NCI-H128 (cell line): ENCODE measurements at regions not wholly inside any gene's neighbourhood (a gene's known extent, or its start where the extent isn't known, plus 50 kb on each side); places are given as distances from the start of the nearest gene placed in this dataset.

Source experiments
- DNase-seq: peaks from one replicate; lab custom pipeline; 2025; ENCODE audit not compliant: unreplicated experiment; lab: John Stamatoyannopoulos, UW

DNA sequence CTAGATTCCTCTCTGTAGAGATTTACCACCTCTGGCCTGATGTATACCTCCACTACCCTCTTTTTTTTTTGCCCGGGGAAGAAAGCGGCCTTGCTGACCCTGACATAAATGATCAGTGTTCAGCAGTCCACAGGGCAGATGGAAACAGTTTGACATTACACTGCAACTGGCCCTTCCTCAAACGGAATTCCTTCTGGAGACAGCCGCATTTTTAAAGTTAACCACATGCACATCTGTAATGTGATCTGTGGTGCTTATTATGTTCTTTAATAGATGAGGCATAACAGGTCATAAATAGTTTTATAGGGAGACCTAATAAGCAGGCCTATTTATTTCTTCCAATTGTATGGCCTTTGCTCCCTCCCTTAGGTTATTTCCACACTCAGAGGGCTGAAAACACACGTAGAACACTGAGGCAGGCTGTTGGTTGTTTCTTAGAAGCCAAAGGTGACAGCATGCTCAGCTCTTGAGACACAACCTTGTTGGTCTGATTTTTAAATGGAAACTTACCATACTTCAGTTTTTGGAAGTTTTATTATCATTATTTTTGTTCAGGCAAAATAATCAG is 84.0 kb upstream of the APC start:
- no peak for DNase-seq

DNA sequence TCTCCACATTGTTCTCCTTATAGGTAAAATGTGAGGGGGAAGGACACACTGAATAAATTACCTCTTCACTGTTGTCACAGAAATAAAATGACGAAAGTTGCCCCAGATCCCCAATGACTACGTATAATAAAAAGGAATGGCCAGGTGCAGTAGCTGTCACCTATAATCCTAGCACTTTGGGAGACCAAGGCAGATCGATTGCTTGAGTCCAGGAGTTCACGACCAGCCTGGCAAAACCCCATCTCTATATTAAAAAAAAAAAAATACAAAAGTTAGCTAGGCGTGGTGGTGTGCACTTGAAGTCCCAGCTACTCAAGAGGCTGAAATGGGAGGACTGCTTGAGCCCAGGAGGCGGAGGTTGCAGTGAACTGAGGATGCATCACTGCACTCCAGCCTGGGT is 82.2 kb upstream of the APC start:
- DNase-seq, result no peak

DNA sequence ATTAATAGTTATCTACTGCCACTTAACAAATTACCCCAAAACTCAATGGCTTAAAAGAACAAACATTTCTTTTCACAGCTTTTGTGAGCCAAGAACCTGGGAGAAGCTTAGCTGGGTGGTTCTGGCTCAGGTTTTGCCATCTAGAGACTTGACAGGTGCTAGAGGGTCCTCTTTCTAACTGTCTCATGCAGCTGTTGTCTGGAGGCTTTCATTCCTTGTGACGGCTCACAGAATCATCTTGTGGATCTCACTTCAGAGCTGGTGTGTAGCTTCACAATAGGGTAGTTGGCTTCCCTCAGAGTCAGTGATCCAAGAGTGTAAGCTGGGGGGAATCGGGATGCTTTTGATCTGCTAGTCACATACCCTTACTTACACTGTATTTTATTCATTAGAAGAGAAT is 81.2 kb upstream of the APC start:
- DNase-seq, result no peak

DNA sequence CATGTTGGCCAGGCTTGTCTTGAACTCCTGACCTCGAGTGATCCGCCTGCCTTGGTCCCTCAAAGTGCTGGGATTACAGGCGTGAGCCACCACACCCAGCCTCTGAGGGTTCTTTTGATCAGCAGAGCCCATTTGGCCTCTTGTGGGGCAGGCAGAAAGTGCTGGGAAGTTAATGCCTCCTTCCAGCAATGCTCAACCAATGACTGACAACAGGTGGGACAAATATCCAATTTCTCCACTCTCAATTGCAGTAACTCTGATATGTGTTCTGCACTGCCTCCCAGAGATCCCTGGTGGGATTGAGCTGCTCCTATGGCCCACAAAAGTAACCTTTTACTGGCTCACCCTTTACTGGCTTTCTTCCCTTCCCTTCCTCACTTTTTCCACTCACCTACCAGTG is 79.9 kb upstream of the APC start:
- no peak for DNase-seq

DNA sequence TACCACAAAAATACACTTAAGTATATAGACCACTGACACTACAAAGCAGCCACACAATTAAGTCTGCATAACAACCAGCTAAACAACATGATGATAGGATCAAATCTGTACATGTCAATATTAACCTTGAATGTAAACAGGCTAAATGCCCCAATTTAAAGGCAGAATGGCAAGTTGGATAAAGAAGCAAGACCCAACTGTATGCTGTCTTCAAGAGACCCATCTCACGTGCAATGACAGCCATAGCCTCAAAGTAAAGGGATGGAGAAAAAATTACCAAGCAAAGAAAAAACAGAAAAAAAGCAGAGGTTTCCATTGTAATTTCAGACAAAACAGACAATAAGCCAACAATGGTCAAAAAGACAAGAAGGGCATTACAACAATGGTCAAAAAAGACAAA is 77.3 kb upstream of the APC start:
- no peak for DNase-seq

DNA sequence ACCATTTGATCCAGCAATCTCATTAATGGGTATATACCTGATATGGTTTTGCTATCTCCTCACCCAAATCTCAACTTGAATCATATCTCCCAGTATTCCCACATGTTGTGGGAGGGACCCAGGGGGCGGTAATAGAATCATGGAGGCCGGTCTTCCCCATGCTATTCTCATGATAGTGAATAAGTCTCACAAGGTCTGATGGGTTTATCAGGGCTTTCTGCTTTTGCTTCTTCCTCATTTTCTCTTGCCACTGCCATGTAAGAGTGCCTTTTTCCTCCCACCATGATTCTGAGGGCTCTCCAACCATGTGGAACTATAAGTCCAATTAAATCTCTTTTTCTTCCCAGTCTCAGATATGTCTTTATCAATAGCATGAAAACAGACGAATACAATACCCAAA is 74.5 kb upstream of the APC start:
- no peak for DNase-seq

DNA sequence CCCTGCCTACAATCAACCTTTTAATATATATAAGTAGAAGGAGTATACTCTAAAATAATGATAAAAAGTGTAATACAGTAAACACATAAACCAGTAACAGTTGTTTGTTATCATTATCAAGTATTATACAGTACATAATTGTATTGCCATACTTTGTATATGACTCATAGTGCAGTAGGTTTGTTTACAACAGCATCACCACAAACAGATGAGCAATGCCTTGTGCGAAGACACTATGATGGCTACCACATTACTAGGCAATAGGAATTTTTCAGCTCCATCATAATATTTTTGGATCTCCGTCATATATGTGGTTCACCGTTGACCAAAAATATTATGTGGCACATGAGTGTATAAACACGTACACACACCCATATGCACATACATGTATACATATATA is 69.7 kb upstream of the APC start:
- DNase-seq, result no peak

DNA sequence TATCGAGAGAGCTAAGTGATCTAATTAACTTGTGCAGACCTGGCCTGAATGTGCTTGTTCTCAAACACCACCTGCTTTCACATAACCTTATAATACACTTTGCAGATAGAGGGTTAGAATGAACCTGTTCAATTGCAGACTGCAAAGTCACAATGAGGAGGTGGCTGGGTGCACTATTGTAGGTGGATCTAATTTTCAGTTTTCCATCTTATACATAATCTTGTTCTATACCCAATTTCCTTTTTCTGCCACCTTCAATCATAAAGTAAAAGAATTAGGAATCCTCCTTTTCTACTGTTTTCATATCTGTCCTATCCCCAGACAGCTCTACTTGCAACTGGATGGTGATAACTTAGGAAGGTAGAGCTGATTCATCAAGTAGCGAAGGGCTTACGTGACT is 68.8 kb upstream of the APC start:
- no peak for DNase-seq

DNA sequence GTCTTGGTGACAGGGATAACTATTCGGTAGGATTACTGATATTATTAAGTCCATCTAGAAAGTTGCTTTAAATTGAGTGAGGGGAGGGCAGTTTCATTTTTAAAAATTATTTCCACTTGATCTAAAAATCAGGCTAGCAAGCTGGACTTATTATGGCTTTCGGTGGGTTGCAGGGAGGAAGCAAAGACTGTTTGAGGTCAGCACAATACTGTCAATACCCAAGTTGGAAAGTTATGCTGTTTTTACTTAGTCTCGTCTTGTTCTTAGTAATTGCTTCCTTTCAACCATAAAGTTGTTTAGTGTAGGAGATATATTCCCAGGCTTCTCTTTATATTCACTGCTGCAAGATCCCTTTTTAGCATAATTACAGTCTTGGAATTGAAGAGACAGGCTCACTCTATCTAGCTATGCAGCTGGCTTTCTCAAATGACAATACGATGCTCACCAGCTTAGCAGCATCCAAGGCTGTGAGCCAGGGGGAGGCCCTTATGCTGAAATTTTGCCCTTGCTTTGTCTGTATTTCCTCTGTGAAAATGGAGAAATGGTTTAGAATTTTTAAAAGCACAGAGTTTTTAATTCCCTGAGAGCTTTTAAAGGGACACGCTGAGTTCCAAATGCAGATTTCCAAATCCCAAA is 68.2 kb upstream of the APC start:
- no peak for DNase-seq

DNA sequence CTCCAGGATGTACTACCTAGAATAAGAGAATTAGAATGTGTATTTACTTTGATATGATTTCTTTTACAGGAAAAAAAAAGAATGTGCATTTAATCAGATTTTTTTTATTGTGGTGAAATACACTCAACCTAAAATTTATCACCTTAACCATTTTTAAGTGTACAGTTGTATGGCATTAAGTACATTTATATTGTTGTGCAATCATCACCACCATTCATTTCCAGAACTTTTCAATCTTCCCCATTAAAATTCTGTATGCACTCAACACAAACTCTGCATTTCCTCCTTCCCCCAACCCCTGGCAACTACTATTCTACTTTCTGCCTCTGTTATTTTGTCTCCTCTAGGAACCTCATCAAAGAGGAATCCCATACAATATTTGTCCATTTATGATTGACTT is 66.0 kb upstream of the APC start:
- DNase-seq, result no peak

DNA sequence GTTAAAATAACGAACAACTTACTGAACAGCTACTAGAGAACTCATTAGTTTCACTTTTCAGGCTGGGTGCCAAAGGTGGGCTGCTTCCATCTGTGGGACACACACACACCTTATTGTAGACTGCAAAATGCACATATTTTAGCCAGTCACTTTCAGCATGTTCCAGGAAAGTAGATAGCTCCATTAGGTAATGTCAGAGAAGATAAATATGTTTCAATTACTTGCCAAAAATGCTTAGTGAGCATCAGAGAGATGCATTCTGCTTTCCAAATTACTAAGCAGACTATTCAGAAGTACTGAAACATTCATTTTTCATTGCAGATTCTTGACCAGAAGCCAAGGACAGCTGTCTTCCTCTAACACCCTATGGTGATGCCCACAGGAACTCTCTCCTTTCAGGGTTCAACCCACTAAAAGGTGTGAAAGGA is 56.2 kb upstream of the APC start:
- no peak for DNase-seq

DNA sequence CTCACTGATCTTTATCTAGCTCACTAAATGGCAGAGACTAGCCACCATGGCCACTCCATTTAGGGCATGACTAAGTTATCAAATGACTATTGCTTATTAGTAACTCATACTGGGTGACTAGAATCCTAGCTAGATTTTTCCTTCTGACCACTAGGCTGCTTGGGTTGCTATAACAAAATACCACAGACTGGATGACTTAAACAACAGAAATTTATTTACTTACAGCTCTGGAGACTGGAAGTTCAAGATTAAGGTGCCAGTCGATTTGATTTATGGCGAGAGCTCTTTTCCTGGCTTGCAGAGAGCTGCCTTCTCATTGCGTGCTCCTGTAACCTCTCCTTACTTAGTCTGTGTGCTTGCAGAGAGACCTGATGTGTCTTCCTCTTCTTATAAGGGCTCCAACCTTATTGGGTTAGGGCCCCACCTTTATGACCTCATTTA is 55.0 kb upstream of the APC start:
- no peak for DNase-seq

DNA sequence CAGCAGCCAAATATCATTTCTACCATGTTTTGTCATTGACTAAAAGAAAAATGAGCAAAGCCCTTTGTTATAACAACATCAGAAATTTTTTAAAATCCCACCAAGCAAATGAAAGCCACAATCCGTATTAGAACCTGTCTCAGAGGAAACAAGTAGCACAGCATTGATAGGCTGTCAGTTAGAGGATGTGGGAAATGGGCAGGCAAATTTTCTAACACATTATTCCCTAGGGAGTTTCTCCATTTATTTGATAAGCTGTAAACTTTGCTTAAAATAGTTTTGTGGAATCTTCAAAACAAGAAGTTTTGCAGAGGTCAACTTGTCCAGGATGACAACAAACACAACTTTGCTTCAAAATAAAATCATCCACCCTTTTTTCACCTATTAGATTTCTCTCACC is 53.6 kb upstream of the APC start:
- DNase-seq, result no peak

DNA sequence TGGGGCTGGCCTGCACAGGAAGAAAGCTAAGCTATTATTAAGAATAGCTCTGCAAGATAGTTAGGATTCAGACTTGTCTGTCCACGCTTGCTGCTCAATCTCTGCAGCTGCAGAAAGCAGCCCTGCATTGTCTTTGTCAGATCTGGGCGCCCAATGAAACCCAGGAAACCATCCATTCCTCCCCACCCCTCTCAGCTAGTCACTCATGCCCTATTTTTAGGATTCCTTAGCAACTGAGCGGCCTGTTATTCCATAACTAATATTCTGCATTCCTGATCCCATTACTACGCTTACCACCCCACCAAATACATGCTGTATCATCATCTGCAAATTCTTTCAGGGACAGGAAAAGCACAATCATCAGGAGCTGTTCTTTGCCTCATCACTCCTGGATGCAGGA is 52.9 kb upstream of the APC start:
- DNase-seq, result no peak

DNA sequence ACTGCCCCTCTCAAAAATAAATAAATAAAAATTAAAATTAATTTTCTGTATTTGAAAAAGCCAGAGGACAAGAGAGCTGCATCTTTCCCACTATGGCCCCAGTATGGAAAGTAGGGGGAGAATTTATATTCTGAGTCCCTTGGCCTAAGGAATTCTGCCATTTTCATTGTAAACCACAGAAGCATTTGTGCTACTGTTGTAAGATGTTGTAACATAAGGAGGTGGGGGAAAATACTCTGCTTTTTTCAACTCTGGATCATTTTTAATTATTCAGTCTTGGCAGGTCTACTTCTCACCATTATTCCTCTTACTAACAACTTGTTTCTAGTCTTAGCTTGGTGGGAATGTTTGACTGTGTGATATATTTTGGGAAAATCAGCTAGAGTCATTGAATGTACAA is 52.3 kb upstream of the APC start:
- DNase-seq, result no peak

DNA sequence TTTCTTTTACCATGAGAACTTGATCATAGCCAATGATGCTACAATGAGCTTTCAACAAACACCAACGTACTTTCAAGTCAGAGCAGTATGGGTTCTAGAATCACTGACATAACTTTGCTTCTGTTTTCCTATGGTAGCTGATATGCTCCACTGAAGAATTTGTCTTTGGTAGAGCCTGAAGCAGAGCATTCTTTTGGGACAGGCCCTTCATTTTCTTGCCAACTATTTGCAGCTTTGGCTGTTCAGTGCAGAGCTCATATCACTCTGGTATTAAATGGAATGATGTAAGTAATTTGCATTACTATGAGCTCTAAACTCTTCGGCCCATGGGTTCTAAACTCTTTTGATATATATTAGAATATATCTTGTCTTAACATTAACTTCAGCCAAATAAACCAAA is 51.8 kb upstream of the APC start:
- DNase-seq, result no peak

DNA sequence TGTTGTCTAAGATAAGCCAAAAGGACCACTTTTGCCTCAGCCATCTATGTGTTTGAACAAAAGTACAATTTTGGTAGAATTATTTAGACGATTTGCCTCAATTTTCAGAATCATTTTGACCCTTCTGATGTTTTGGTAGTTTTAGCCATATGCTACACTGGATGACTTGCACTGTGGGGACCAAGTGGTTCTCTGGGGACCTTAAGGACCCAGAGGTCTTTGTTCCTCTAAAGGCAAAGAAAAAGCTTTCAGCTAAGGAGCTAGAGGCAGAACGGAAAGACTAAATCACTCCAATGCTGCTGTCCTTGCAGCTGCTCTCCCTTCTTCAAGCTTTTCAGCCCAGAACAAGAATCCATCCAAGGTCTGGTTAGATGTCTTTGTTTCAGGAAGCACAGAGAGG is 51.0 kb upstream of the APC start:
- no peak for DNase-seq

DNA sequence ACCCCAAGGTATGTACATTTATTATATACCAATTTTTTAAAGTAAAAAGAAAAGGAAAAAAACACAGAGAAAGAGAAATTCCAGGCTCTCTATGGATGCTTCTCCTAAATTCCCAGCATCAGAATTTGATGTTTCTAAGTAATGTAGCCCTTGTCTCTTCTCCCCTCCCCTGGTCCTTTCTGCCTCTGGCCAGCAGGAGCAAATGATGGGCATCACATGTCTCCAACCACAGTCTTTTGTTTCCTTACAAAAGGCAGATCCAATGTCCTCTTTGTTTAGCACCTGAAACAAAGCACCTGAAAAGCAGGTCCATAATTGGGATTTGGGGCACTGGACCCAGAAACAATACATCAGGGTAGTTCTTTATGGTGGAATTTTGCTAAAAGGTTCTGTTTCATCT is 50.4 kb upstream of the APC start:
- no peak for DNase-seq
